HepG2 (cell line): ENCODE measurements at regions not wholly inside any gene's neighbourhood (a gene's known extent, or its start where the extent isn't known, plus 50 kb on each side); places are given as distances from the start of the nearest gene placed in this dataset.

ENCODE experiments used
- ATAC-seq: fragments of 200-7000 bp; cut with Tn5 transposase; 3 replicates; pipeline ENCODE4 v1.9.1; 2020; ENCODE audit warnings: mild to moderate bottlenecking, moderate library complexity
- BruUV-seq: library from RNA; stranded (reverse); fragments of 400-500 nt; replicated peaks from 2 replicates; lab custom pipeline; 2021; lab: Mats Ljungman, UMichigan
- CTCF ChIA-PET: fragments of 300-600 bp; formaldehyde crosslinking; extraction: SDS; loops from one replicate; lab custom pipeline; 2021; ENCODE audit warnings: low total read pairs, inconsistent platforms, low intra/inter-chr PET ratio; lab: Yijun Ruan, JAX
- POLR2A ChIA-PET: fragments of 350-600 bp; sonication (Branson Sonifier 250); formaldehyde crosslinking; loops from one replicate; lab custom pipeline; 2020; ENCODE audit warnings: antibody characterized with exemption, inconsistent platforms; lab: Yijun Ruan, JAX
- DNase-seq: peaks from one replicate; pipeline ENCODE4 v3.0.0-alpha.2; 2015; ENCODE audit warnings: low spot score
- FAIRE-seq: peaks from 3 replicates; lab custom pipeline; 2011; peaks lifted over from hg19 to GRCh38; lab: Jason Lieb, UNC
- H2AFZ ChIP-seq: one replicate; pipeline ENCODE4 v1.6.1; 2011; ENCODE audit warnings: low read length, inconsistent platforms
- H3K27ac ChIP-seq: fragments of 300-600 bp; 3 replicates; pipeline ENCODE4 v1.8.0; 2011; ENCODE audit warnings: mixed run types, mild to moderate bottlenecking, mixed read lengths, low read length, inconsistent platforms; ENCODE audit not compliant: insufficient read depth; ENCODE audit errors: extremely low read length
- H3K27me3 ChIP-seq, 2 experiments: fragments of 200-600 bp in 1 of 2; 2 replicates in 1 of 2; 3 replicates in 1 of 2; pipeline versions ENCODE4 v1.6.0 to v1.8.0; 2011; ENCODE audit warnings: low read length in 2 of 2, mild to moderate bottlenecking in 2 of 2, moderate library complexity in 2 of 2, inconsistent platforms in 1 of 2; ENCODE audit not compliant: insufficient read depth in 2 of 2, control insufficient read depth in 1 of 2
- H3K36me3 ChIP-seq, 2 experiments: fragments of 200-600 bp in 1 of 2; replicated peaks in 1 of 2; 2 replicates in 1 of 2; 3 replicates in 1 of 2; pipeline versions ENCODE4 v1.5.1 to v1.8.0; 2011; ENCODE audit warnings: low read length in 2 of 2, inconsistent platforms in 1 of 2; ENCODE audit not compliant: insufficient read depth in 2 of 2, control insufficient read depth in 1 of 2
- H3K4me1 ChIP-seq: 2 replicates; pipeline ENCODE4 v1.5.1; 2012; ENCODE audit warnings: low read length, inconsistent platforms; ENCODE audit not compliant: insufficient read depth
- H3K4me2 ChIP-seq: 2 replicates; pipeline ENCODE4 v1.6.0; 2011; ENCODE audit warnings: low read depth, low read length, inconsistent platforms
- H3K4me3 ChIP-seq, 3 experiments: fragments of 200-600 bp in 1 of 3; sonication (generic), shearing (Covaris generic) in 1 of 3; replicated peaks in 1 of 3; 2 replicates each; pipeline ENCODE4 v1.5.1; 2011 to 2016; ENCODE audit warnings: low read length in 3 of 3, inconsistent platforms in 2 of 3, low read depth in 2 of 3, mild to moderate bottlenecking in 2 of 3, control low read depth in 1 of 3, mixed read lengths in 1 of 3; ENCODE audit not compliant: insufficient read depth in 1 of 3
- H3K79me2 ChIP-seq: one replicate; pipeline ENCODE4 v1.6.1; 2011; ENCODE audit warnings: low read length, inconsistent platforms; ENCODE audit not compliant: insufficient read depth
- H3K9ac ChIP-seq: 2 replicates; pipeline ENCODE4 v1.6.0; 2011; ENCODE audit warnings: mild to moderate bottlenecking, low read depth, low read length, inconsistent platforms; ENCODE audit not compliant: insufficient read depth
- H3K9me3 ChIP-seq: 2 replicates; pipeline ENCODE4 v1.5.1; 2012; ENCODE audit warnings: mild to moderate bottlenecking, low read length
- H4K20me1 ChIP-seq: 2 replicates; pipeline ENCODE4 v1.6.0; 2011; ENCODE audit warnings: inconsistent platforms, mild to moderate bottlenecking, low read length, moderate library complexity; ENCODE audit not compliant: insufficient read depth
- DPF2 ChIP-seq: sonication (generic); formaldehyde crosslinking; IDR thresholded peaks from 2 replicates; pipeline ENCODE4 v1.4.0; 2020; ENCODE audit warnings: mild to moderate bottlenecking, low read depth, missing genetic modification reagents, borderline replicate concordance
- FLYWCH1 ChIP-seq: sonication (generic); formaldehyde crosslinking; IDR thresholded peaks from 2 replicates; pipeline ENCODE4 v1.8.1; 2023; ENCODE audit warnings: mild to moderate bottlenecking, missing genetic modification reagents
- HNF4G ChIP-seq, 2 experiments: sonication (generic) in 1 of 2; formaldehyde crosslinking in 1 of 2; IDR thresholded peaks; 2 replicates each; pipeline versions ENCODE4 v1.4.0 to v1.6.1; 2011 to 2020; ENCODE audit warnings: borderline replicate concordance in 2 of 2, low read depth in 2 of 2, mild to moderate bottlenecking in 2 of 2, low read length in 1 of 2, missing genetic modification reagents in 1 of 2, moderate library complexity in 1 of 2
- MTA3 ChIP-seq: sonication (generic); formaldehyde crosslinking; IDR thresholded peaks from 2 replicates; pipeline ENCODE4 v1.4.0; 2020; ENCODE audit warnings: missing genetic modification reagents
- PCBP1 ChIP-seq: fragments of 200-400 bp; formaldehyde crosslinking; IDR thresholded peaks from 2 replicates; pipeline ENCODE4 v1.6.1; 2017; ENCODE audit warnings: mild to moderate bottlenecking, low read depth, low read length, borderline replicate concordance
- SALL2 ChIP-seq: sonication (generic); formaldehyde crosslinking; IDR thresholded peaks from 2 replicates; pipeline ENCODE4 v1.8.1; 2023; ENCODE audit warnings: mild to moderate bottlenecking, missing genetic modification reagents, inconsistent platforms
- USF2 ChIP-seq, 2 experiments: sonication (generic) in 1 of 2; formaldehyde crosslinking in 1 of 2; IDR thresholded peaks; 2 replicates each; pipeline versions ENCODE4 v1.5.1 to v1.6.1; 2011 to 2020; ENCODE audit warnings: borderline replicate concordance in 1 of 2, low read depth in 1 of 2, low read length in 1 of 2, mild to moderate bottlenecking in 1 of 2, missing genetic modification reagents in 1 of 2, moderate library complexity in 1 of 2
- ZBTB7B ChIP-seq: sonication (generic); formaldehyde crosslinking; IDR thresholded peaks from 2 replicates; pipeline ENCODE4 v1.4.0; 2020; ENCODE audit warnings: missing genetic modification reagents
- ZBTB8A ChIP-seq: sonication (generic); formaldehyde crosslinking; IDR thresholded peaks from 2 replicates; pipeline ENCODE4 v1.4.0; 2020; ENCODE audit warnings: mild to moderate bottlenecking, low read depth, missing genetic modification reagents, borderline replicate concordance
- ZNF18 ChIP-seq: sonication (generic); formaldehyde crosslinking; IDR thresholded peaks from 2 replicates; pipeline ENCODE4 v1.8.0; 2022; ENCODE audit warnings: mild to moderate bottlenecking, missing genetic modification reagents; ENCODE audit not compliant: insufficient replicate concordance
- ZNF609 ChIP-seq: sonication (generic); formaldehyde crosslinking; IDR thresholded peaks from 2 replicates; pipeline ENCODE4 v1.4.0; 2020; ENCODE audit warnings: mild to moderate bottlenecking, missing genetic modification reagents, borderline replicate concordance
- WGBS: methylation state at CpG from one replicate; pipeline ENCODE4 v1.1.6; 2017; ENCODE audit warnings: low lambda C conversion rate; 5-methylcytosine and 5-hydroxymethylcytosine counted together
- in situ Hi-C: cut with HindIII; loops from 2 replicates; pipeline ENCODE4 v1.10.0; 2017; ENCODE audit warnings: low pct_unique_long_range_greater_than_20kb; ENCODE audit not compliant: extremely low pct_ligation_motif_present
- intact Hi-C: fragments of 100-400 bp; cut with micrococcal nuclease; formaldehyde crosslinking; loops from one replicate; pipeline ENCODE4 v1.10.0; 2022; ENCODE audit not compliant: unreplicated experiment

- no TSS peak for BruUV-seq
- Histone ChIP-seq H3K9me3 (no peaks in the 10 kb centered on the region), H3K79me2 (no peaks in the 10 kb centered on the region), H3K4me2 (no peak overlapping the region), H4K20me1 (no peaks in the 10 kb centered on the region), H3K27me3 (peaks cover 0 to 20% of the 10 kb centered on the region in 2 experiments; a peak in 3 of 5 replicates), H3K4me1 (no peaks in the 10 kb centered on the region), H2AFZ (no peak overlapping the region), H3K27ac (no peak overlapping the region), H3K36me3 (no peaks in the 10 kb centered on the region), H3K4me3 (no peak overlapping the region), H3K9ac (no peak overlapping the region)
- FAIRE-seq (no peak), DNase-seq (no peak), ATAC-seq (no peak)
- ChIA-PET POLR2A (no interaction called here), CTCF (no interaction called here)
- whole genome bisulfite sequencing, result 0% methylated on average over 2 of the region's 2 CpGs
- intact Hi-C loops, result no loop called here
- in situ Hi-C loops, result no loop called here
- TF ChIP-seq ZNF609 (CRISPR knock-in tag) (no peak), FLYWCH1 (CRISPR knock-in tag) (no peak), HNF4G (IDR thresholded peaks at IDR 0.05; ENCODE audit: borderline replicate concordance, low read depth, low read length) (no peak), HNF4G (CRISPR knock-in tag; IDR thresholded peaks at IDR 0.05; ENCODE audit: borderline replicate concordance, low read depth) (no peak), MTA3 (CRISPR knock-in tag) (no peak), DPF2 (CRISPR knock-in tag) (no peak), PCBP1 (no peak), ZBTB8A (CRISPR knock-in tag) (no peak), ZBTB7B (CRISPR knock-in tag) (no peak), USF2 (IDR thresholded peaks at IDR 0.05; ENCODE audit: low read depth, low read length) (no peak), USF2 (CRISPR knock-in tag; IDR thresholded peaks at IDR 0.05; ENCODE audit: borderline replicate concordance) (no peak), SALL2 (CRISPR knock-in tag) (no peak), ZNF18 (CRISPR knock-in tag) (no peak)
These were observed 64.4 kb upstream of the IPO9 start for GRCh38 chr1:201764579-201764978.
